ENCODE measurements at regions not wholly inside any gene's neighbourhood (a gene's known extent, or its start where the extent isn't known, plus 50 kb on each side); places are given as distances from the start of the nearest gene placed in this dataset.

DNA sequence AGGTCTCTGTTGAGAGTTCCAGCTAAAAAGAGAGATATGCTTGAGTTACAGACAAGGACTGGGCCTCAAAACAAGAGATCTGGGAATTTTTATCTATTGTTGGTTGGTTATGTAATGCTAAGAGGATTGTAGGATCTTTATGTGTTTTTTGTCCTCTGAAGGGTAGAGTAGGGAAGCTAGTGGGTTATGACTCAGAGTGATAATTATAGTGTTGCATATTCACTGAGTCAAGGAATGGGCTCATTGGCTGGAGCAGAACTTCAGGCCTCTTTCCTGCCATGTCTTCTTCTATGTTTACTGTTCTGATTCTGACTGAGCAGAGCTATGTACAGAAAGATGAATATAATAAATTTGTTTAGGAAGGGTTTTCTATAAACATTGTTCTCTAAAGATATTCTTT is 66.1 kb upstream of the NOX3 start:
- DNase-seq (ENCODE audit: low read depth): peak; percentile 40

DNA sequence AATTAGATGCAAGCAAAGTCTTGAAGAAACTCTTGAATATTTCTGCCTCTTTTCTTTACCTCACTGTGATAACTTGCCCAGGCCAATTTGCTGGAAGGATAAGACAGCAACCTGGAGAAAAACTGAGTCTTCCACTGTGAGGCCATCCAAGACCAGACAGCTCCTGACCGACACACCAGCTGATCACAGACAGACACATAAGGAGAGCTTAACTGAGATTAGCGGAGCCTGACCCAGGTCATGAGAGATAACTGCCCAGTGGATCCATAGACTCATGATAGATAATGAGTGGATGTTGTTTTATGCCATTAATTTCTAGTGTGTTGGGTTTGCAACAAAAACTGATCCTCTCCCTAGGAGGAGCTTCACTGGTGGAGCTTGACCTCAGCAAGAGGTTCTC is 64.4 kb upstream of the NOX3 start:
- DNase-seq (ENCODE audit: low read depth): no peak

DNA sequence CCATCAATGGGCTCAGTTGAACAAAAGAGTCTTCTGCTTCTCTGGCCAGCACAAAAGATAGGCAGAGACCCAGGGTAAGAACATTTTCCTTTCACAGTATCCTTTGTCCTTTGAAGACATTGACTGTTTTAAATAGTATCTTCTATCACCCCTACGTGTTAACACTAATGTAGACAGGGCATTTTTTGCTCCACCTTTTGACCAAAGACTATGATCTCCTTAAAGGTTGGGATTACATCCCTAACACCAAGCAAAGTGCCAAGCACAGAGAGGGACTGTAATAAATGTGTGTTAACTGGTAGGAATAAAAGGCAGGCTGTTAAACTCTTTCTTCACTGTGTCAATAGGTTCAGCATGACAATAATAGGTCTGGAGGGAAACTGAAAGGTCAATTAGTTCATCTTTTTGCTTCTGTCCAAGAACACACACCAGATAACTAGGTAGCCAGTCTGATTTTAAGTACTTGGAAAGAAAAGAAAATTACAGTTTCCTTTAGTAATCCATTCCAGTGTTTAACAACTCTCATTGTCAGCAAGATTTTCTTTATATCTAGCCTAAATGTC is 63.6 kb upstream of the NOX3 start:
- no peak for DNase-seq (ENCODE audit: low read depth)

- DNase-seq (ENCODE audit: low read depth): no peak
These were observed 61.7 kb upstream of the NOX3 start for GRCh38 chr6:155517294-155517693.

- no peak for DNase-seq (ENCODE audit: low read depth)
These were observed 55.2 kb upstream of the NOX3 start for GRCh38 chr6:155510879-155511278.

GRCh38 chr6:155509743-155510475 is 54.3 kb upstream of the NOX3 start:
- DNase-seq (ENCODE audit: low read depth): no peak

DNA sequence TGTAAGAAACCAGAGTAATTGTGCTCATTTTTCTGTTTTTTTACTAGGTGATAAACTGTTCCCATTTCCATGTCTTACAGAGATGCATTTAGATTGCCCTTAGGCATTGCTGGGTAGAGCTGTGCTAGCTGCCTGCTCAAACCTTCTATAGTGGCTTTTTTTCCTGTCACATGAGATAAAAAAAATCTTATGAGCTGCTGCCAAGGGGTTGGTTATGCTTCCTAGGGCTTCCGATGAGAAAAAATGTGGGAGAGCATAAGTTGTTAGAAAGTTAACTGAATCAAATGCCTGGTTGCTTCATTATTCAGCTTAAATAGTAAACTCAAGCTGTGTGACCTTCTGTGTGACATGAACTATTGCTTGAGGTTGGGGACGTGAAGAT is 50.0 kb upstream of the NOX3 start:
- DNase-seq (ENCODE audit: low read depth): no peak
